ENCODE measurements at regions not wholly inside any gene's neighbourhood (a gene's known extent, or its start where the extent isn't known, plus 50 kb on each side); places are given as distances from the start of the nearest gene placed in this dataset.
A peak's percentile ranks its signal among the peaks of the same experiment; 100 is the strongest.
"Not testable (repeated sequence)": the region's sequence is repeated elsewhere in the genome, so short reads cannot be mapped to it uniquely, and the experiment has no call there.

GRCh38 chr13:25017808-25018728 is 77.9 kb upstream of the PABPC3 start:
- not testable (repeated sequence) for H3K9me3 ChIP-seq (ENCODE audit: control insufficient read depth in 2 of 2, low read length in 2 of 2); H3K36me3 ChIP-seq (ENCODE audit: control insufficient read depth in 2 of 2, insufficient read depth in 2 of 2, low read length in 2 of 2); H3K9ac ChIP-seq (ENCODE audit: low read length in 2 of 2); H3K4me1 ChIP-seq (ENCODE audit: control insufficient read depth, insufficient read depth, low read length); H3K27ac ChIP-seq (ENCODE audit: low read length)
- Histone ChIP-seq H3K4me3 (ENCODE audit: low read length in 2 of 2) (peak overlapping the region in 1 of 2 donors; percentile 54), H3K27me3 (ENCODE audit: control insufficient read depth in 1 of 2, insufficient read depth in 2 of 2, low read length in 2 of 2) (peaks cover 3 to 14% of the 10 kb centered on the region in 2 donors)

GRCh38 chr13:25018729-25019115 is 77.2 kb upstream of the PABPC3 start:
- no peak overlapping the region for H3K4me3 ChIP-seq (ENCODE audit: low read length in 2 of 2)
- H3K4me1 ChIP-seq (ENCODE audit: control insufficient read depth, insufficient read depth, low read length), result peaks cover 6% of the 10 kb centered on the region
- no peak overlapping the region for H3K9ac ChIP-seq (ENCODE audit: low read length in 2 of 2)
- no peak overlapping the region for H3K27ac ChIP-seq (ENCODE audit: low read length)
- peaks cover 4 to 14% of the 10 kb centered on the region in 2 donors for H3K27me3 ChIP-seq (ENCODE audit: control insufficient read depth in 1 of 2, insufficient read depth in 2 of 2, low read length in 2 of 2)
- no peaks in the 10 kb centered on the region for H3K9me3 ChIP-seq (ENCODE audit: control insufficient read depth in 2 of 2, low read length in 2 of 2)
- H3K36me3 ChIP-seq (ENCODE audit: control insufficient read depth in 2 of 2, insufficient read depth in 2 of 2, low read length in 2 of 2), result no peaks in the 10 kb centered on the region

GRCh38 chr13:25019741-25020140 is 76.2 kb upstream of the PABPC3 start:
- H3K9ac ChIP-seq (ENCODE audit: low read length in 2 of 2); H3K4me1 ChIP-seq (ENCODE audit: control insufficient read depth, insufficient read depth, low read length); H3K9me3 ChIP-seq (ENCODE audit: control insufficient read depth in 2 of 2, low read length in 2 of 2); H3K27ac ChIP-seq (ENCODE audit: low read length); H3K36me3 ChIP-seq (ENCODE audit: control insufficient read depth in 2 of 2, insufficient read depth in 2 of 2, low read length in 2 of 2); H3K4me3 ChIP-seq (ENCODE audit: low read length in 2 of 2): not testable (repeated sequence)
- peaks cover 2 to 20% of the 10 kb centered on the region in 2 donors for H3K27me3 ChIP-seq (ENCODE audit: control insufficient read depth in 1 of 2, insufficient read depth in 2 of 2, low read length in 2 of 2)

- H3K9ac ChIP-seq (ENCODE audit: low read length in 2 of 2), result no peak overlapping the region
- no peaks in the 10 kb centered on the region for H3K36me3 ChIP-seq (ENCODE audit: control insufficient read depth in 2 of 2, insufficient read depth in 2 of 2, low read length in 2 of 2)
- H3K9me3 ChIP-seq (ENCODE audit: control insufficient read depth in 2 of 2, low read length in 2 of 2), result no peaks in the 10 kb centered on the region
- H3K4me3 ChIP-seq (ENCODE audit: low read length in 2 of 2), result no peak overlapping the region
- H3K27ac ChIP-seq (ENCODE audit: low read length), result no peak overlapping the region
- H3K27me3 ChIP-seq (ENCODE audit: control insufficient read depth in 1 of 2, insufficient read depth in 2 of 2, low read length in 2 of 2), result peaks cover 2 to 6% of the 10 kb centered on the region in 2 donors
- no peaks in the 10 kb centered on the region for H3K4me1 ChIP-seq (ENCODE audit: control insufficient read depth, insufficient read depth, low read length)
Measured at GRCh38 chr13:25024175-25024574, 71.8 kb upstream of the PABPC3 start.

GRCh38 chr13:25032160-25032559 is 63.8 kb upstream of the PABPC3 start:
- peaks cover 2 to 3% of the 10 kb centered on the region in 2 donors for H3K27me3 ChIP-seq (ENCODE audit: control insufficient read depth in 1 of 2, insufficient read depth in 2 of 2, low read length in 2 of 2)
- H3K4me3 ChIP-seq (ENCODE audit: low read length in 2 of 2), result no peak overlapping the region
- no peaks in the 10 kb centered on the region for H3K36me3 ChIP-seq (ENCODE audit: control insufficient read depth in 2 of 2, insufficient read depth in 2 of 2, low read length in 2 of 2)
- no peaks in the 10 kb centered on the region for H3K9me3 ChIP-seq (ENCODE audit: control insufficient read depth in 2 of 2, low read length in 2 of 2)
- no peak overlapping the region for H3K27ac ChIP-seq (ENCODE audit: low read length)
- H3K4me1 ChIP-seq (ENCODE audit: control insufficient read depth, insufficient read depth, low read length), result peaks cover 2% of the 10 kb centered on the region
- no peak overlapping the region for H3K9ac ChIP-seq (ENCODE audit: low read length in 2 of 2)

- Histone ChIP-seq H3K27me3 (ENCODE audit: control insufficient read depth in 1 of 2, insufficient read depth in 2 of 2, low read length in 2 of 2) (peaks cover 2 to 11% of the 10 kb centered on the region in 2 donors), H3K9me3 (ENCODE audit: control insufficient read depth in 2 of 2, low read length in 2 of 2) (no peaks in the 10 kb centered on the region), H3K4me3 (ENCODE audit: low read length in 2 of 2) (no peak overlapping the region), H3K36me3 (ENCODE audit: control insufficient read depth in 2 of 2, insufficient read depth in 2 of 2, low read length in 2 of 2) (no peaks in the 10 kb centered on the region), H3K9ac (ENCODE audit: low read length in 2 of 2) (no peak overlapping the region), H3K4me1 (ENCODE audit: control insufficient read depth, insufficient read depth, low read length) (peaks cover 2% of the 10 kb centered on the region), H3K27ac (ENCODE audit: low read length) (no peak overlapping the region)
Measured at GRCh38 chr13:25034173-25034572, 61.8 kb upstream of the PABPC3 start.

- Histone ChIP-seq H3K27ac (ENCODE audit: low read length) (no peak overlapping the region), H3K4me1 (ENCODE audit: control insufficient read depth, insufficient read depth, low read length) (peaks cover 2% of the 10 kb centered on the region), H3K27me3 (ENCODE audit: control insufficient read depth in 1 of 2, insufficient read depth in 2 of 2, low read length in 2 of 2) (peaks cover 9 to 11% of the 10 kb centered on the region in 2 donors), H3K36me3 (ENCODE audit: control insufficient read depth in 2 of 2, insufficient read depth in 2 of 2, low read length in 2 of 2) (no peaks in the 10 kb centered on the region), H3K9me3 (ENCODE audit: control insufficient read depth in 2 of 2, low read length in 2 of 2) (peaks cover 0 to 2% of the 10 kb centered on the region in 2 donors), H3K9ac (ENCODE audit: low read length in 2 of 2) (no peak overlapping the region), H3K4me3 (ENCODE audit: low read length in 2 of 2) (no peak overlapping the region)
Measured at GRCh38 chr13:25037057-25037813, 58.7 kb upstream of the PABPC3 start.

GRCh38 chr13:25042151-25042865 is 53.6 kb upstream of the PABPC3 start:
- H3K9ac ChIP-seq (ENCODE audit: low read length in 2 of 2), result no peak overlapping the region
- no peaks in the 10 kb centered on the region for H3K36me3 ChIP-seq (ENCODE audit: control insufficient read depth in 2 of 2, insufficient read depth in 2 of 2, low read length in 2 of 2)
- H3K9me3 ChIP-seq (ENCODE audit: control insufficient read depth in 2 of 2, low read length in 2 of 2), result peaks cover 0 to 2% of the 10 kb centered on the region in 2 donors
- no peak overlapping the region for H3K4me3 ChIP-seq (ENCODE audit: low read length in 2 of 2)
- no peaks in the 10 kb centered on the region for H3K4me1 ChIP-seq (ENCODE audit: control insufficient read depth, insufficient read depth, low read length)
- no peak overlapping the region for H3K27ac ChIP-seq (ENCODE audit: low read length)
- peaks cover 19 to 30% of the 10 kb centered on the region in 2 donors for H3K27me3 ChIP-seq (ENCODE audit: control insufficient read depth in 1 of 2, insufficient read depth in 2 of 2, low read length in 2 of 2)

- H3K4me1 ChIP-seq (ENCODE audit: control insufficient read depth, insufficient read depth, low read length), result no peaks in the 10 kb centered on the region
- H3K9me3 ChIP-seq (ENCODE audit: control insufficient read depth in 2 of 2, low read length in 2 of 2), result peaks cover 0 to 2% of the 10 kb centered on the region in 2 donors
- H3K4me3 ChIP-seq (ENCODE audit: low read length in 2 of 2), result no peak overlapping the region
- no peak overlapping the region for H3K27ac ChIP-seq (ENCODE audit: low read length)
- peaks cover 27 to 28% of the 10 kb centered on the region in 2 donors for H3K27me3 ChIP-seq (ENCODE audit: control insufficient read depth in 1 of 2, insufficient read depth in 2 of 2, low read length in 2 of 2)
- H3K9ac ChIP-seq (ENCODE audit: low read length in 2 of 2), result no peak overlapping the region
- no peaks in the 10 kb centered on the region for H3K36me3 ChIP-seq (ENCODE audit: control insufficient read depth in 2 of 2, insufficient read depth in 2 of 2, low read length in 2 of 2)
Measured at GRCh38 chr13:25044071-25044470, 51.9 kb upstream of the PABPC3 start.
